ENCODE measurements at regions not wholly inside any gene's neighbourhood (a gene's known extent, or its start where the extent isn't known, plus 50 kb on each side); places are given as distances from the start of the nearest gene placed in this dataset.
A peak's percentile ranks its signal among the peaks of the same experiment; 100 is the strongest.

DNA sequence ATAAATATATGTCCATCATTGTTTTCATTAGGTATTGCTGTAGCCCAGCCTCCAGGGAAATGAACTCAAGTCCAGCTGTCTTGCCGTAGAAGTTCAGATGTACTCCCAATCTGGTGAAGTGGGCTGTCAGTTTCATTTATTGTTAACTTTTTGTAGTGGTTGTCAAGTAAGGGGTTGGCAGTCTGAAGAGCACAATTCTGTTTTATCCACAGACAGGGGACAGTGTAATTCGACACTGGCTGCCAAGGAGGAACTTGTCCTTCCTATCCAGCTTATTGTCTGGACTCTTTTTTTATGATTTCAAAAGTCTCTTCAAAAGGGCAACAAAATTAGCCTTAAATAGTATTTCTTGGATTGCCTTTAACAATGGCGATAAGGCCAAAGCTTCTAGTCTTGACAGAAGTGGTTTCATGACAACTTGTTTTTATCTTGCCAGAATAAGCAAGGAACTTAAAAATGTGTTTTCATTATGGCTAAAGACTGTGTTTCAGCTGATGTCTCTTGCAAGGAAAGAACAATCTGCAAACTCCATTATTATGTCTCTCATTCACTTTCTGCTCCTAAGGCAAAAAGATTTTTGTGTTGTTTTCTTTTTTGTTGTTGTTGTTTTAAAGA lies 73.9 kb upstream of the TANC2 start:
- no peaks in the 10 kb centered on the region for H3K27me3 ChIP-seq (ENCODE audit: control insufficient read depth in 3 of 3, insufficient read depth in 3 of 3, low read length in 2 of 3)
- H3K4me1 ChIP-seq (ENCODE audit: control insufficient read depth in 5 of 5, insufficient read depth in 5 of 5, low read length in 5 of 5): peaks cover 0 to 15% (median 5%) of the 10 kb centered on the region in 5 donors
- no peaks in the 10 kb centered on the region for H3K9me3 ChIP-seq (ENCODE audit: control insufficient read depth in 4 of 4, insufficient read depth in 3 of 4, low read length in 3 of 4)
- TF ChIP-seq, protein P1, sequence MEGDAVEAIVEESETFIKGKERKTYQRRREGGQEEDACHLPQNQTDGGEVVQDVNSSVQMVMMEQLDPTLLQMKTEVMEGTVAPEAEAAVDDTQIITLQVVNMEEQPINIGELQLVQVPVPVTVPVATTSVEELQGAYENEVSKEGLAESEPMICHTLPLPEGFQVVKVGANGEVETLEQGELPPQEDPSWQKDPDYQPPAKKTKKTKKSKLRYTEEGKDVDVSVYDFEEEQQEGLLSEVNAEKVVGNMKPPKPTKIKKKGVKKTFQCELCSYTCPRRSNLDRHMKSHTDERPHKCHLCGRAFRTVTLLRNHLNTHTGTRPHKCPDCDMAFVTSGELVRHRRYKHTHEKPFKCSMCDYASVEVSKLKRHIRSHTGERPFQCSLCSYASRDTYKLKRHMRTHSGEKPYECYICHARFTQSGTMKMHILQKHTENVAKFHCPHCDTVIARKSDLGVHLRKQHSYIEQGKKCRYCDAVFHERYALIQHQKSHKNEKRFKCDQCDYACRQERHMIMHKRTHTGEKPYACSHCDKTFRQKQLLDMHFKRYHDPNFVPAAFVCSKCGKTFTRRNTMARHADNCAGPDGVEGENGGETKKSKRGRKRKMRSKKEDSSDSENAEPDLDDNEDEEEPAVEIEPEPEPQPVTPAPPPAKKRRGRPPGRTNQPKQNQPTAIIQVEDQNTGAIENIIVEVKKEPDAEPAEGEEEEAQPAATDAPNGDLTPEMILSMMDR (IDR thresholded peaks at IDR 0.05; ENCODE audit: control extremely low read depth, extremely low read depth): no peak
- no peak overlapping the region for H3K4me3 ChIP-seq
- WGBS, 2 donors: 23 to 42% methylated on average over 3 of the region's 3 CpGs
- no peak overlapping the region for H3K9ac ChIP-seq (ENCODE audit: insufficient read depth in 1 of 2, low read length in 2 of 2)
- H3K27ac ChIP-seq (ENCODE audit: low read depth in 1 of 2, low read length in 1 of 2): no peak overlapping the region
- H3K36me3 ChIP-seq (ENCODE audit: control insufficient read depth in 4 of 4, insufficient read depth in 4 of 4, low read length in 4 of 4): no peaks in the 10 kb centered on the region
- peak in 1 of 3 donors; percentile 18 for DNase-seq
- no peak for ATAC-seq (ENCODE audit: insufficient read depth, low FRiP score)

DNA sequence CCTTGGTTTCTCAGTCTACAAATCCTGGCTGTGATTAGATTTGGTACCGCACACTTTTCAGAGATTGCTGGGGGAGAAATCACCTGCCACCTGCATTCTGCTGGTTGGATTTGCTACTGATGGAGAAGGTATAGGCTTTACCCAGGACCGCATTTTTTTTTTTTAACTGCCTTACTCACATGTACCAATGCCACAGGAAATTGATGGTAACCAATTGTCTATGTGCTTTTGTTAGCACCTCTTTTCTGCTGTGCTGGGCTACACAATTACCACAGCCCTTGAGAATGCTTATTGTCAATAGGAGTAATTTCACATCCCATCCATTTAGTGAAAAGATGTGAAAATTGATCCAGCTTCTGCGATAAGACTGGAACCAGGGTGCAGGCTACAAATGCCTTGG lies 74.4 kb upstream of the TANC2 start:
- 83 to 85% methylated on average over 3 of the region's 3 CpGs for WGBS, 2 donors
- Histone ChIP-seq H3K27ac (ENCODE audit: low read depth in 1 of 2, low read length in 1 of 2) (no peak overlapping the region), H3K27me3 (ENCODE audit: control insufficient read depth in 3 of 3, insufficient read depth in 3 of 3, low read length in 2 of 3) (no peaks in the 10 kb centered on the region), H3K9me3 (ENCODE audit: control insufficient read depth in 4 of 4, insufficient read depth in 3 of 4, low read length in 3 of 4) (no peaks in the 10 kb centered on the region), H3K36me3 (ENCODE audit: control insufficient read depth in 4 of 4, insufficient read depth in 4 of 4, low read length in 4 of 4) (no peaks in the 10 kb centered on the region), H3K4me1 (ENCODE audit: control insufficient read depth in 5 of 5, insufficient read depth in 5 of 5, low read length in 5 of 5) (peaks cover 0 to 15% (median 5%) of the 10 kb centered on the region in 5 donors), H3K9ac (ENCODE audit: insufficient read depth in 1 of 2, low read length in 2 of 2) (no peak overlapping the region), H3K4me3 (no peak overlapping the region)
- no peak for ATAC-seq (ENCODE audit: insufficient read depth, low FRiP score)
- TF ChIP-seq, protein P1 (IDR thresholded peaks at IDR 0.05; ENCODE audit: control extremely low read depth, extremely low read depth): no peak
- no peak for DNase-seq

DNA sequence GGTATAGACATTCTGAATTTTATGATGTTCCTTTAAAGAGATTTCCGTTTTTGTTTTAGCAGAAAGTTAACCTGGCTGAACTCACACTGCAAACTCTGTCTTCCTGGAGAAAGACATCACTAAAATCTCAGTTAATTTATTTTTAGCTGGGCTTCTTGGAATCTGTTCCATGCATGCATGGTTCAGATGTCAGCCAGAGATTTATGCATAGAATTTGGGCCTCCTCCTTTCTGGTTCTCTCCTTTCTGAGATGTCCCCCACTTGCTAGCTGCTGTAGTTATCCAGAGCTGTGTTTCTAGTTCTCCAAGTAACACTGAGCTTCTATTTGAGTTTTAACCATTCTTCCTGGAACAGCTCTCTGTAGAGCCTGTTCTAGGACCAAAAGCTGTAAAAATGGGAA lies 77.3 kb upstream of the TANC2 start:
- whole genome bisulfite sequencing, 2 donors: 88 to 93% methylated on average over 1 of the region's 1 CpG
- no peaks in the 10 kb centered on the region for H3K27me3 ChIP-seq (ENCODE audit: control insufficient read depth in 3 of 3, insufficient read depth in 3 of 3, low read length in 2 of 3)
- H3K4me1 ChIP-seq (ENCODE audit: control insufficient read depth in 5 of 5, insufficient read depth in 5 of 5, low read length in 5 of 5): peaks cover 0 to 15% (median 5%) of the 10 kb centered on the region in 5 donors
- no peaks in the 10 kb centered on the region for H3K9me3 ChIP-seq (ENCODE audit: control insufficient read depth in 4 of 4, insufficient read depth in 3 of 4, low read length in 3 of 4)
- H3K9ac ChIP-seq (ENCODE audit: insufficient read depth in 1 of 2, low read length in 2 of 2): no peak overlapping the region
- TF ChIP-seq, protein P1 (IDR thresholded peaks at IDR 0.05; ENCODE audit: control extremely low read depth, extremely low read depth): no peak
- ATAC-seq (ENCODE audit: insufficient read depth, low FRiP score): no peak
- H3K27ac ChIP-seq (ENCODE audit: low read depth in 1 of 2, low read length in 1 of 2): no peak overlapping the region
- no peak overlapping the region for H3K4me3 ChIP-seq
- no peak for DNase-seq
- no peaks in the 10 kb centered on the region for H3K36me3 ChIP-seq (ENCODE audit: control insufficient read depth in 4 of 4, insufficient read depth in 4 of 4, low read length in 4 of 4)

DNA sequence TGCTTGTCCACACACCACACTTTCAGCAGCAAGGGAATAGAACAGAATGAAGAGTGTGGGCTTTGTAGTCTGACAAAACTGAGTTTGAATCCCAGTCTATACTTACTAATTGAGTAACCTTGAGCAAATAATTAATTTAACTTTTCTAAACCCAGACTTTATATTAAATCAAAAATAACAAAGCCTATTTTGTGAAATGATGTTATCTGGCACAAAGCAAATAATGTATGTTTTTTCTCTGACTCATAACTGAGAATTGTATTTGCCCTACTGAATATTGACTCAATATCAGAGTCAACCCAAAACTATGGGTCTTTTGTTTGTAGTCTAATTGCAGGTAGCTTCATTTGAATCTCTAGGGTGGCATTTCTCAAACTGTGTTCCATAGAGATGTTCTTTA lies 77.9 kb upstream of the TANC2 start:
- no peak overlapping the region for H3K4me3 ChIP-seq
- no peak overlapping the region for H3K9ac ChIP-seq (ENCODE audit: insufficient read depth in 1 of 2, low read length in 2 of 2)
- H3K9me3 ChIP-seq (ENCODE audit: control insufficient read depth in 4 of 4, insufficient read depth in 3 of 4, low read length in 3 of 4): no peaks in the 10 kb centered on the region
- H3K27ac ChIP-seq (ENCODE audit: low read depth in 1 of 2, low read length in 1 of 2): no peak overlapping the region
- H3K4me1 ChIP-seq (ENCODE audit: control insufficient read depth in 5 of 5, insufficient read depth in 5 of 5, low read length in 5 of 5): peaks cover 0 to 12% (median 4%) of the 10 kb centered on the region in 5 donors
- no peaks in the 10 kb centered on the region for H3K36me3 ChIP-seq (ENCODE audit: control insufficient read depth in 4 of 4, insufficient read depth in 4 of 4, low read length in 4 of 4)
- H3K27me3 ChIP-seq (ENCODE audit: control insufficient read depth in 3 of 3, insufficient read depth in 3 of 3, low read length in 2 of 3): no peaks in the 10 kb centered on the region
- no peak for ATAC-seq (ENCODE audit: insufficient read depth, low FRiP score)
- DNase-seq: no peak
- TF ChIP-seq, protein P1 (IDR thresholded peaks at IDR 0.05; ENCODE audit: control extremely low read depth, extremely low read depth): no peak
